Chondrocyte (in vitro differentiated cells): ENCODE measurements at regions not wholly inside any gene's neighbourhood (a gene's known extent, or its start where the extent isn't known, plus 50 kb on each side); places are given as distances from the start of the nearest gene placed in this dataset.

Source experiments
- DNase-seq: peaks from one replicate; pipeline ENCODE4 v3.0.0; 2021; ENCODE audit warnings: mixed read lengths, low spot score
- H3K27ac Mint-ChIP-seq: one replicate; pipeline ENCODE4 v1.8.0; 2021; ENCODE audit warnings: mild to moderate bottlenecking, moderate library complexity, mixed read lengths; ENCODE audit not compliant: unreplicated experiment
- H3K27me3 Mint-ChIP-seq: 2 replicates; pipeline ENCODE4 v1.8.0; 2021; ENCODE audit warnings: low read depth, mixed read lengths
- H3K36me3 Mint-ChIP-seq: 2 replicates; pipeline ENCODE4 v1.8.0; 2021; ENCODE audit warnings: low read depth, mixed read lengths
- H3K4me1 Mint-ChIP-seq: 2 replicates; pipeline ENCODE4 v1.8.0; 2021; ENCODE audit warnings: low read depth, mild to moderate bottlenecking, mixed read lengths
- H3K4me3 Mint-ChIP-seq: one replicate; pipeline ENCODE4 v1.8.0; 2021; ENCODE audit warnings: mild to moderate bottlenecking, moderate library complexity, mixed read lengths; ENCODE audit not compliant: unreplicated experiment
- H3K9me3 Mint-ChIP-seq: 2 replicates; pipeline ENCODE4 v1.8.0; 2021; ENCODE audit warnings: low read depth, mixed read lengths
- CTCF ChIP-seq: fragments of 200-600 bp; sonication (generic); IDR thresholded peaks from 2 replicates; pipeline ENCODE4 v1.5.0; 2021; ENCODE audit warnings: antibody characterized with exemption, mild to moderate bottlenecking, moderate library complexity

GRCh38 chr2:195473862-195474261, 183.2 kb upstream of the SLC39A10 start:
- H3K36me3 Mint-ChIP-seq = no peaks in the 10 kb centered on the region
- no peak overlapping the region for H3K27ac Mint-ChIP-seq
- TF ChIP-seq CTCF = no peak
- H3K4me1 Mint-ChIP-seq = peaks cover 15% of the 10 kb centered on the region
- H3K27me3 Mint-ChIP-seq = peaks cover 3% of the 10 kb centered on the region
- H3K9me3 Mint-ChIP-seq = peaks cover 8% of the 10 kb centered on the region
- H3K4me3 Mint-ChIP-seq = no peak overlapping the region
- no peak for DNase-seq

GRCh38 chr2:195472501-195473234, 184.4 kb upstream of the SLC39A10 start:
- Mint-ChIP-seq H3K4me3 (no peak overlapping the region), H3K27me3 (peaks cover 3% of the 10 kb centered on the region), H3K36me3 (no peaks in the 10 kb centered on the region), H3K4me1 (peaks cover 10% of the 10 kb centered on the region), H3K9me3 (peaks cover 6% of the 10 kb centered on the region), H3K27ac (no peak overlapping the region)
- no peak for DNase-seq
- no peak for TF ChIP-seq CTCF

GRCh38 chr2:195471807-195472206, 185.2 kb upstream of the SLC39A10 start:
- no peak for TF ChIP-seq CTCF
- H3K27me3 Mint-ChIP-seq = peaks cover 3% of the 10 kb centered on the region
- DNase-seq = no peak
- H3K4me1 Mint-ChIP-seq = peaks cover 5% of the 10 kb centered on the region
- no peaks in the 10 kb centered on the region for H3K36me3 Mint-ChIP-seq
- H3K4me3 Mint-ChIP-seq = no peak overlapping the region
- no peak overlapping the region for H3K27ac Mint-ChIP-seq
- H3K9me3 Mint-ChIP-seq = peaks cover 3% of the 10 kb centered on the region

- Mint-ChIP-seq H3K4me1 (peaks cover 5% of the 10 kb centered on the region), H3K36me3 (no peaks in the 10 kb centered on the region), H3K27ac (no peak overlapping the region), H3K4me3 (no peak overlapping the region), H3K9me3 (peaks cover 3% of the 10 kb centered on the region), H3K27me3 (peaks cover 3% of the 10 kb centered on the region)
- no peak for TF ChIP-seq CTCF
- DNase-seq = no peak
Observed at GRCh38 chr2:195471163-195471562, 185.9 kb upstream of the SLC39A10 start.

- no peak for DNase-seq
- TF ChIP-seq CTCF = no peak
- Mint-ChIP-seq H3K9me3 (peaks cover 8% of the 10 kb centered on the region), H3K36me3 (no peaks in the 10 kb centered on the region), H3K4me3 (no peak overlapping the region), H3K27ac (no peak overlapping the region), H3K27me3 (peaks cover 3% of the 10 kb centered on the region), H3K4me1 (peaks cover 5% of the 10 kb centered on the region)
Observed at GRCh38 chr2:195470622-195471021, 186.4 kb upstream of the SLC39A10 start.
